H9 (cell line): ENCODE measurements at regions not wholly inside any gene's neighbourhood (a gene's known extent, or its start where the extent isn't known, plus 50 kb on each side); places are given as distances from the start of the nearest gene placed in this dataset.

Experiments
- DNase-seq: peaks from one replicate; pipeline ENCODE4 v3.0.0-alpha.2; 2017
- H2AFZ ChIP-seq: one replicate; pipeline ENCODE4 v1.6.1; 2013; ENCODE audit warnings: mild to moderate bottlenecking, low read length, control low read depth, moderate library complexity
- H2AK5ac ChIP-seq: 2 replicates; pipeline ENCODE4 v1.6.1; 2013; ENCODE audit warnings: low read length, control low read depth, mixed read lengths; ENCODE audit not compliant: insufficient read length
- H2BK120ac ChIP-seq: one replicate; pipeline ENCODE4 v1.6.1; 2013; ENCODE audit warnings: low read depth, mild to moderate bottlenecking, low read length, control low read depth, inconsistent platforms; ENCODE audit not compliant: poor library complexity, severe bottlenecking
- H2BK12ac ChIP-seq: 2 replicates; pipeline ENCODE4 v1.6.1; 2013; ENCODE audit warnings: low read length, control low read depth, mixed read lengths, low read depth; ENCODE audit not compliant: insufficient read length
- H2BK15ac ChIP-seq: 2 replicates; pipeline ENCODE4 v1.6.1; 2013; ENCODE audit warnings: low read depth, low read length, control low read depth
- H2BK20ac ChIP-seq: one replicate; pipeline ENCODE4 v1.6.1; 2013; ENCODE audit warnings: low read depth, mild to moderate bottlenecking, low read length, control low read depth, inconsistent platforms; ENCODE audit not compliant: poor library complexity, severe bottlenecking
- H2BK5ac ChIP-seq: 2 replicates; pipeline ENCODE4 v1.6.1; 2013; ENCODE audit warnings: low read length, control low read depth, mixed read lengths; ENCODE audit not compliant: insufficient read length
- H3K14ac ChIP-seq: 2 replicates; pipeline ENCODE4 v1.6.1; 2013; ENCODE audit warnings: low read length, control low read depth; ENCODE audit not compliant: insufficient read depth
- H3K18ac ChIP-seq: 2 replicates; pipeline ENCODE4 v1.6.1; 2013; ENCODE audit warnings: low read depth, mild to moderate bottlenecking, mixed read lengths, low read length, control low read depth; ENCODE audit not compliant: insufficient read length
- H3K23ac ChIP-seq: 2 replicates; pipeline ENCODE4 v1.6.1; 2013; ENCODE audit warnings: low read length, control low read depth, mixed read lengths, low read depth; ENCODE audit not compliant: insufficient read length
- H3K23me2 ChIP-seq: 2 replicates; pipeline ENCODE4 v1.6.1; 2013; ENCODE audit warnings: low read depth, mild to moderate bottlenecking, mixed read lengths, low read length, control low read depth; ENCODE audit not compliant: insufficient read length, poor library complexity, severe bottlenecking
- H3K27ac ChIP-seq: 2 replicates; pipeline ENCODE4 v1.5.1; 2013; ENCODE audit warnings: low read length, control low read depth, mixed read lengths, low read depth; ENCODE audit not compliant: insufficient read length
- H3K27me3 ChIP-seq: 2 replicates; pipeline ENCODE4 v1.6.1; 2013; ENCODE audit warnings: low read length, control low read depth, inconsistent platforms; ENCODE audit not compliant: insufficient read depth
- H3K4ac ChIP-seq: 2 replicates; pipeline ENCODE4 v1.6.1; 2013; ENCODE audit warnings: low read depth, mild to moderate bottlenecking, control low read depth, inconsistent platforms, low read length, moderate library complexity
- H3K4me1 ChIP-seq: 2 replicates; pipeline ENCODE4 v1.6.1; 2013; ENCODE audit warnings: low read length, control low read depth, inconsistent platforms; ENCODE audit not compliant: insufficient read depth
- H3K4me2 ChIP-seq: 2 replicates; pipeline ENCODE4 v1.6.1; 2013; ENCODE audit warnings: low read length, control low read depth, mixed read lengths; ENCODE audit not compliant: insufficient read length, insufficient read depth
- H3K56ac ChIP-seq: 2 replicates; pipeline ENCODE4 v1.6.1; 2013; ENCODE audit warnings: low read depth, mild to moderate bottlenecking, mixed read lengths, low read length, control low read depth; ENCODE audit not compliant: insufficient read length
- H3K79me1 ChIP-seq: 2 replicates; pipeline ENCODE4 v1.6.1; 2013; ENCODE audit warnings: low read depth, mild to moderate bottlenecking, moderate library complexity, low read length, control low read depth, inconsistent platforms; ENCODE audit not compliant: insufficient read depth, poor library complexity, severe bottlenecking
- H3K79me2 ChIP-seq: 2 replicates; pipeline ENCODE4 v1.6.1; 2013; ENCODE audit warnings: low read length, control low read depth, inconsistent platforms; ENCODE audit not compliant: insufficient read depth
- H3K9ac ChIP-seq: 2 replicates; pipeline ENCODE4 v1.6.1; 2013; ENCODE audit warnings: low read length, control low read depth, mixed read lengths; ENCODE audit not compliant: insufficient read length; ENCODE audit errors: extremely low read depth
- H3K9me3 ChIP-seq: one replicate; pipeline ENCODE4 v1.6.1; 2013; ENCODE audit warnings: low read depth, low read length, inconsistent platforms; ENCODE audit not compliant: control insufficient read depth
- H3T11ph ChIP-seq: one replicate; pipeline ENCODE4 v1.6.1; 2013; ENCODE audit warnings: mild to moderate bottlenecking, low read length, control low read depth, inconsistent platforms
- H4K20me1 ChIP-seq: one replicate; pipeline ENCODE4 v1.6.1; 2013; ENCODE audit not compliant: control insufficient read depth, insufficient read length, insufficient read depth
- H4K5ac ChIP-seq: 2 replicates; pipeline ENCODE4 v1.6.1; 2013; ENCODE audit warnings: low read depth, mild to moderate bottlenecking, mixed read lengths, low read length, control low read depth; ENCODE audit not compliant: insufficient read length
- H4K8ac ChIP-seq: replicated peaks from 2 replicates; pipeline ENCODE4 v1.6.1; 2013; ENCODE audit warnings: low read length, control low read depth, mixed read lengths, low read depth; ENCODE audit not compliant: insufficient read length
- H4K91ac ChIP-seq: 2 replicates; pipeline ENCODE4 v1.6.1; 2013; ENCODE audit warnings: low read depth, mild to moderate bottlenecking, moderate library complexity, mixed read lengths, low read length, control low read depth; ENCODE audit not compliant: insufficient read length
- H3K27ac Mint-ChIP-seq, 3 experiments: 2 replicates in 2 of 3; 3 replicates in 1 of 3; pipeline ENCODE4 v1.8.0; 2020 to 2021; ENCODE audit warnings: mixed read lengths in 3 of 3, mild to moderate bottlenecking in 1 of 3, moderate library complexity in 1 of 3
- H3K27me3 Mint-ChIP-seq: 2 replicates; pipeline ENCODE4 v1.8.0; 2021; ENCODE audit warnings: low read depth, mild to moderate bottlenecking, moderate library complexity, mixed read lengths
- H3K36me3 Mint-ChIP-seq, 3 experiments: 2 replicates in 2 of 3; 3 replicates in 1 of 3; pipeline ENCODE4 v1.8.0; 2020 to 2021; ENCODE audit warnings: low read depth in 3 of 3, mixed read lengths in 3 of 3; ENCODE audit not compliant: insufficient read depth in 1 of 3
- H3K4me1 Mint-ChIP-seq, 2 experiments: 2 replicates each; pipeline ENCODE4 v1.8.0; 2020; ENCODE audit warnings: mixed read lengths in 2 of 2
- H3K4me3 Mint-ChIP-seq, 2 experiments: 2 replicates in 1 of 2; 3 replicates in 1 of 2; pipeline ENCODE4 v1.8.0; 2020 to 2021; ENCODE audit warnings: mild to moderate bottlenecking in 2 of 2, mixed read lengths in 2 of 2, moderate library complexity in 1 of 2
- H3K9me3 Mint-ChIP-seq, 2 experiments: 2 replicates in 1 of 2; 3 replicates in 1 of 2; pipeline ENCODE4 v1.8.0; 2020; ENCODE audit warnings: mild to moderate bottlenecking in 2 of 2, mixed read lengths in 2 of 2, moderate library complexity in 1 of 2
- WGBS: extraction: QIAGEN DNeasy Blood & Tissue Kit; methylation state at CpG from one replicate; pipeline ENCODE4 v1.1.7; 2013; ENCODE audit warnings: missing lambda C conversion rate, low lambda C conversion rate, mixed read lengths; ENCODE audit not compliant: insufficient read length; ENCODE audit errors: extremely low coverage; 5-methylcytosine and 5-hydroxymethylcytosine counted together
- TF ChIP-seq, protein P1 (sequence below): fragments of 200-600 bp; sonication (generic); conservative IDR thresholded peaks from 3 replicates; pipeline ENCODE4 v1.8.0; 2021; ENCODE audit warnings: antibody characterized with exemption, mild to moderate bottlenecking

DNA sequence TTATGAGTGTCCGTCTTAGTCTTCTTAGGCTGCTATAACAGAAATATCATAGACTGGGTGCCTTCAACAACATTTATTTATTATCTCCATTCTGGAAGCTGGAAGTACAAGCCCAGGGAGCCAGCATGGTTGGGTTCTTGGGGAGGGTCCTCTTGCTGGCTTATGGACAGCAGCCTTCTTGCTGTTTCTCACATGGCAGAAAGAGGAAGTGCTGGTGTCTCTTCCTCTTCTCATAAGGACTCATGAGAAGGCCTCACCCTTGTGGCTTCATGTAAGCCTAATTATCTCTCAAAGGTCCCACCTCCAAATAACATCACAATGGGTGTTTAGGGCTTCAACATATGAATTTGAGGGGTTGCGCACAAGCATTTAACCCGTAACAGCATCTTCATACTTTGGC is 207.0 kb upstream of the COX10 start:
- Histone ChIP-seq H3K9me3 (no peaks in the 10 kb centered on the region), H3T11ph (no peak overlapping the region), H2BK12ac (no peak overlapping the region), H4K20me1 (no peaks in the 10 kb centered on the region), H3K79me1 (no peaks in the 10 kb centered on the region), H3K27me3 (no peaks in the 10 kb centered on the region), H2AFZ (no peak overlapping the region), H3K18ac (no peak overlapping the region), H4K91ac (no peak overlapping the region), H3K4me1 (no peaks in the 10 kb centered on the region), H3K4ac (no peak overlapping the region), H3K9ac (no peak overlapping the region), H2BK5ac (no peak overlapping the region), H2BK120ac (no peak overlapping the region), H3K56ac (no peak overlapping the region), H3K27ac (no peak overlapping the region), H4K8ac (no peak overlapping the region), H4K5ac (no peak overlapping the region), H3K4me2 (no peak overlapping the region), H3K79me2 (no peaks in the 10 kb centered on the region), H2BK15ac (no peak overlapping the region), H3K14ac (no peak overlapping the region), H2BK20ac (no peak overlapping the region), H3K23ac (no peak overlapping the region), H3K23me2 (no peaks in the 10 kb centered on the region), H2AK5ac (no peak overlapping the region)
- Mint-ChIP-seq H3K4me3 (no peak overlapping the region), H3K27ac (no peak overlapping the region), H3K4me1 (peaks cover 15 to 20% of the 10 kb centered on the region in 2 experiments), H3K36me3 (peaks cover 0 to 5% (median 0%) of the 10 kb centered on the region in 3 experiments; a peak in 2 of 7 replicates), H3K27me3 (no peaks in the 10 kb centered on the region), H3K9me3 (peaks cover 13% of the 10 kb centered on the region in 2 experiments; a peak in 3 of 5 replicates)
- WGBS = no CpG with 5 or more reads among the region's 3 CpGs
- TF ChIP-seq, protein P1, sequence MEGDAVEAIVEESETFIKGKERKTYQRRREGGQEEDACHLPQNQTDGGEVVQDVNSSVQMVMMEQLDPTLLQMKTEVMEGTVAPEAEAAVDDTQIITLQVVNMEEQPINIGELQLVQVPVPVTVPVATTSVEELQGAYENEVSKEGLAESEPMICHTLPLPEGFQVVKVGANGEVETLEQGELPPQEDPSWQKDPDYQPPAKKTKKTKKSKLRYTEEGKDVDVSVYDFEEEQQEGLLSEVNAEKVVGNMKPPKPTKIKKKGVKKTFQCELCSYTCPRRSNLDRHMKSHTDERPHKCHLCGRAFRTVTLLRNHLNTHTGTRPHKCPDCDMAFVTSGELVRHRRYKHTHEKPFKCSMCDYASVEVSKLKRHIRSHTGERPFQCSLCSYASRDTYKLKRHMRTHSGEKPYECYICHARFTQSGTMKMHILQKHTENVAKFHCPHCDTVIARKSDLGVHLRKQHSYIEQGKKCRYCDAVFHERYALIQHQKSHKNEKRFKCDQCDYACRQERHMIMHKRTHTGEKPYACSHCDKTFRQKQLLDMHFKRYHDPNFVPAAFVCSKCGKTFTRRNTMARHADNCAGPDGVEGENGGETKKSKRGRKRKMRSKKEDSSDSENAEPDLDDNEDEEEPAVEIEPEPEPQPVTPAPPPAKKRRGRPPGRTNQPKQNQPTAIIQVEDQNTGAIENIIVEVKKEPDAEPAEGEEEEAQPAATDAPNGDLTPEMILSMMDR = no peak
- DNase-seq = no peak
